HepG2 (cell line): ENCODE measurements at regions not wholly inside any gene's neighbourhood (a gene's known extent, or its start where the extent isn't known, plus 50 kb on each side); places are given as distances from the start of the nearest gene placed in this dataset.
A peak's percentile ranks its signal among the peaks of the same experiment; 100 is the strongest.

Experiments used
- ATAC-seq: fragments of 200-7000 bp; cut with Tn5 transposase; 3 replicates; pipeline ENCODE4 v1.9.1; 2020; ENCODE audit warnings: mild to moderate bottlenecking, moderate library complexity
- BruUV-seq: library from RNA; stranded (reverse); fragments of 400-500 nt; replicated peaks from 2 replicates; lab custom pipeline; 2021; lab: Mats Ljungman, UMichigan
- CTCF ChIA-PET: fragments of 300-600 bp; formaldehyde crosslinking; extraction: SDS; loops from one replicate; lab custom pipeline; 2021; ENCODE audit warnings: low total read pairs, inconsistent platforms, low intra/inter-chr PET ratio; lab: Yijun Ruan, JAX
- POLR2A ChIA-PET: fragments of 350-600 bp; sonication (Branson Sonifier 250); formaldehyde crosslinking; loops from one replicate; lab custom pipeline; 2020; ENCODE audit warnings: antibody characterized with exemption, inconsistent platforms; lab: Yijun Ruan, JAX
- DNase-seq: peaks from one replicate; pipeline ENCODE4 v3.0.0-alpha.2; 2015; ENCODE audit warnings: low spot score
- FAIRE-seq: peaks from 3 replicates; lab custom pipeline; 2011; peaks lifted over from hg19 to GRCh38; lab: Jason Lieb, UNC
- H2AFZ ChIP-seq: one replicate; pipeline ENCODE4 v1.6.1; 2011; ENCODE audit warnings: low read length, inconsistent platforms
- H3K27ac ChIP-seq: fragments of 300-600 bp; 3 replicates; pipeline ENCODE4 v1.8.0; 2011; ENCODE audit warnings: mixed run types, mild to moderate bottlenecking, mixed read lengths, low read length, inconsistent platforms; ENCODE audit not compliant: insufficient read depth; ENCODE audit errors: extremely low read length
- H3K27me3 ChIP-seq, 2 experiments: fragments of 200-600 bp in 1 of 2; 2 replicates in 1 of 2; 3 replicates in 1 of 2; pipeline versions ENCODE4 v1.6.0 to v1.8.0; 2011; ENCODE audit warnings: low read length in 2 of 2, mild to moderate bottlenecking in 2 of 2, moderate library complexity in 2 of 2, inconsistent platforms in 1 of 2; ENCODE audit not compliant: insufficient read depth in 2 of 2, control insufficient read depth in 1 of 2
- H3K36me3 ChIP-seq, 2 experiments: fragments of 200-600 bp in 1 of 2; replicated peaks in 1 of 2; 2 replicates in 1 of 2; 3 replicates in 1 of 2; pipeline versions ENCODE4 v1.5.1 to v1.8.0; 2011; ENCODE audit warnings: low read length in 2 of 2, inconsistent platforms in 1 of 2; ENCODE audit not compliant: insufficient read depth in 2 of 2, control insufficient read depth in 1 of 2
- H3K4me1 ChIP-seq: 2 replicates; pipeline ENCODE4 v1.5.1; 2012; ENCODE audit warnings: low read length, inconsistent platforms; ENCODE audit not compliant: insufficient read depth
- H3K4me2 ChIP-seq: 2 replicates; pipeline ENCODE4 v1.6.0; 2011; ENCODE audit warnings: low read depth, low read length, inconsistent platforms
- H3K4me3 ChIP-seq, 3 experiments: fragments of 200-600 bp in 1 of 3; sonication (generic), shearing (Covaris generic) in 1 of 3; replicated peaks in 1 of 3; 2 replicates each; pipeline ENCODE4 v1.5.1; 2011 to 2016; ENCODE audit warnings: low read length in 3 of 3, inconsistent platforms in 2 of 3, low read depth in 2 of 3, mild to moderate bottlenecking in 2 of 3, control low read depth in 1 of 3, mixed read lengths in 1 of 3; ENCODE audit not compliant: insufficient read depth in 1 of 3
- H3K79me2 ChIP-seq: one replicate; pipeline ENCODE4 v1.6.1; 2011; ENCODE audit warnings: low read length, inconsistent platforms; ENCODE audit not compliant: insufficient read depth
- H3K9ac ChIP-seq: 2 replicates; pipeline ENCODE4 v1.6.0; 2011; ENCODE audit warnings: mild to moderate bottlenecking, low read depth, low read length, inconsistent platforms; ENCODE audit not compliant: insufficient read depth
- H3K9me3 ChIP-seq: 2 replicates; pipeline ENCODE4 v1.5.1; 2012; ENCODE audit warnings: mild to moderate bottlenecking, low read length
- H4K20me1 ChIP-seq: 2 replicates; pipeline ENCODE4 v1.6.0; 2011; ENCODE audit warnings: inconsistent platforms, mild to moderate bottlenecking, low read length, moderate library complexity; ENCODE audit not compliant: insufficient read depth
- AGO1 ChIP-seq: fragments of 200-400 bp; formaldehyde crosslinking; IDR thresholded peaks from 2 replicates; pipeline ENCODE4 v1.6.1; 2017; ENCODE audit warnings: mild to moderate bottlenecking, low read depth, low read length, moderate library complexity; ENCODE audit not compliant: poor library complexity, severe bottlenecking
- BRD4 ChIP-seq: sonication (generic); formaldehyde crosslinking; IDR thresholded peaks from 2 replicates; pipeline ENCODE4 v1.4.0; 2020; ENCODE audit warnings: missing genetic modification reagents
- CREB1 ChIP-seq, 2 experiments: fragments of 450-650 bp in 1 of 2; IDR thresholded peaks; 2 replicates each; pipeline ENCODE4 v1.6.1; 2016 to 2017; ENCODE audit warnings: control low read depth in 1 of 2, mild to moderate bottlenecking in 1 of 2, missing compliant biosample characterization in 1 of 2, missing genetic modification characterization in 1 of 2
- CTCF ChIP-seq: sonication (generic); formaldehyde crosslinking; IDR thresholded peaks from 2 replicates; pipeline ENCODE4 v1.5.0; 2020; ENCODE audit warnings: mild to moderate bottlenecking, missing genetic modification reagents, moderate library complexity
- ETV5 ChIP-seq: IDR thresholded peaks from 2 replicates; pipeline ENCODE4 v1.6.1; 2018; ENCODE audit warnings: missing biosample characterization, missing genetic modification reagents, inconsistent platforms, borderline replicate concordance
- RBFOX2 ChIP-seq: fragments of 200-400 bp; formaldehyde crosslinking; IDR thresholded peaks from 2 replicates; pipeline ENCODE4 v1.6.1; 2017; ENCODE audit warnings: low read depth, mild to moderate bottlenecking, low read length
- SOX6 ChIP-seq, 2 experiments: fragments of 450-650 bp in 1 of 2; sonication (generic) in 1 of 2; formaldehyde crosslinking in 1 of 2; IDR thresholded peaks; 2 replicates each; pipeline versions ENCODE4 v1.4.0 to v1.6.1; 2017 to 2020; ENCODE audit warnings: antibody characterized with exemption in 1 of 2, mild to moderate bottlenecking in 1 of 2, missing genetic modification reagents in 1 of 2
- SPEN ChIP-seq: sonication (generic); formaldehyde crosslinking; IDR thresholded peaks from 2 replicates; pipeline ENCODE4 v1.5.1; 2020; ENCODE audit warnings: low read depth, mild to moderate bottlenecking, missing genetic modification reagents
- STAG1 ChIP-seq: sonication (generic); formaldehyde crosslinking; IDR thresholded peaks from 2 replicates; pipeline ENCODE4 v1.4.0; 2020; ENCODE audit warnings: missing genetic modification reagents
- ZBTB39 ChIP-seq: sonication (generic); formaldehyde crosslinking; IDR thresholded peaks from 2 replicates; pipeline ENCODE4 v1.5.0; 2020; ENCODE audit warnings: missing genetic modification reagents
- ZMAT5 ChIP-seq: sonication (generic); formaldehyde crosslinking; IDR thresholded peaks from 2 replicates; pipeline ENCODE4 v1.5.0; 2020; ENCODE audit warnings: mild to moderate bottlenecking, low read depth, missing genetic modification reagents, borderline replicate concordance
- ZNF451 ChIP-seq: sonication (generic); formaldehyde crosslinking; IDR thresholded peaks from 2 replicates; pipeline ENCODE4 v1.5.0; 2020; ENCODE audit warnings: mild to moderate bottlenecking, missing genetic modification reagents
- ZNF639 ChIP-seq: conservative IDR thresholded peaks from 2 replicates; pipeline ENCODE4 v1.6.1; 2018; ENCODE audit warnings: missing genetic modification reagents
- WGBS: methylation state at CpG from one replicate; pipeline ENCODE4 v1.1.6; 2017; ENCODE audit warnings: low lambda C conversion rate; 5-methylcytosine and 5-hydroxymethylcytosine counted together
- in situ Hi-C: cut with HindIII; loops from 2 replicates; pipeline ENCODE4 v1.10.0; 2017; ENCODE audit warnings: low pct_unique_long_range_greater_than_20kb; ENCODE audit not compliant: extremely low pct_ligation_motif_present
- intact Hi-C: fragments of 100-400 bp; cut with micrococcal nuclease; formaldehyde crosslinking; loops from one replicate; pipeline ENCODE4 v1.10.0; 2022; ENCODE audit not compliant: unreplicated experiment

- H3K36me3 ChIP-seq = no peaks in the 10 kb centered on the region
- CTCF ChIA-PET = no interaction called here
- peaks cover 0 to 35% of the 10 kb centered on the region in 2 experiments; a peak in 3 of 5 replicates for H3K27me3 ChIP-seq
- POLR2A ChIA-PET = no interaction called here
- H2AFZ ChIP-seq = no peak overlapping the region
- H4K20me1 ChIP-seq = no peaks in the 10 kb centered on the region
- BruUV-seq = no TSS peak
- FAIRE-seq = no peak
- peak; percentile 94 for ATAC-seq
- H3K4me1 ChIP-seq = no peaks in the 10 kb centered on the region
- intact Hi-C loops = no loop called here
- no peak for TF ChIP-seq SPEN (CRISPR knock-in tag)
- TF ChIP-seq STAG1 (CRISPR knock-in tag) = peak; percentile 40
- no peak for TF ChIP-seq AGO1
- no peak for TF ChIP-seq ZNF451 (CRISPR knock-in tag)
- TF ChIP-seq RBFOX2 = no peak
- TF ChIP-seq ZMAT5 (CRISPR knock-in tag) = no peak
- no peak for TF ChIP-seq CREB1 (IDR thresholded peaks at IDR 0.05)
- 0 out of 2 replicates have a peak, but pooled peaks have one; percentile 34 for TF ChIP-seq CREB1 (CRISPR knock-in tag; IDR thresholded peaks at IDR 0.05)
- TF ChIP-seq ZNF639 (CRISPR knock-in tag) = no peak
- no peak for TF ChIP-seq ZBTB39
- TF ChIP-seq BRD4 = no peak
- no peak for TF ChIP-seq ETV5 (CRISPR knock-in tag)
- 0 out of 2 replicates have a peak, but pooled peaks have one; percentile 8 for TF ChIP-seq CTCF
- TF ChIP-seq SOX6 (IDR thresholded peaks at IDR 0.05) = no peak
- TF ChIP-seq SOX6 (CRISPR knock-in tag; IDR thresholded peaks at IDR 0.05) = no peak
- H3K27ac ChIP-seq = no peak overlapping the region
- DNase-seq = no peak
- no peak overlapping the region for H3K4me2 ChIP-seq
- no peaks in the 10 kb centered on the region for H3K79me2 ChIP-seq
- no peak overlapping the region for H3K4me3 ChIP-seq
- WGBS = 40% methylated on average over 2 of the region's 5 CpGs
- H3K9me3 ChIP-seq = no peaks in the 10 kb centered on the region
- in situ Hi-C loops = no loop called here
- no peak overlapping the region for H3K9ac ChIP-seq
Observed at GRCh38 chr10:113283189-113283588, 269.7 kb upstream of the HABP2 start.
